ENCODE measurements at regions not wholly inside any gene's neighbourhood (a gene's known extent, or its start where the extent isn't known, plus 50 kb on each side); places are given as distances from the start of the nearest gene placed in this dataset.

- no peak for FAIRE-seq
- TF ChIP-seq POLR2AphosphoS5 (IDR thresholded peaks at IDR 0.05; ENCODE audit: low read depth, low read length) = no peak
- TF ChIP-seq SPI1 (IDR thresholded peaks at IDR 0.05; ENCODE audit: low read depth, low read length) = no peak
- TF ChIP-seq POLR2A (IDR thresholded peaks at IDR 0.05; ENCODE audit: low read depth, low read length) = no peak
- TF ChIP-seq POU2F2 (IDR thresholded peaks at IDR 0.05; ENCODE audit: low read depth, low read length) = no peak
- no peak for DNase-seq (ENCODE audit: insufficient read length, low spot score)
These were observed 118.4 kb downstream of the CPZ start for GRCh38 chr4:8710946-8711345.

- DNase-seq (ENCODE audit: insufficient read length, low spot score) (no peak), FAIRE-seq (no peak)
- TF ChIP-seq POLR2AphosphoS5 (IDR thresholded peaks at IDR 0.05; ENCODE audit: low read depth, low read length) (no peak), SPI1 (IDR thresholded peaks at IDR 0.05; ENCODE audit: low read depth, low read length) (no peak), POLR2A (IDR thresholded peaks at IDR 0.05; ENCODE audit: low read depth, low read length) (no peak), POU2F2 (IDR thresholded peaks at IDR 0.05; ENCODE audit: low read depth, low read length) (no peak), PAX5 (IDR thresholded peaks at IDR 0.05; ENCODE audit: insufficient read depth, low read length, severe bottlenecking) (no peak), TAF1 (IDR thresholded peaks at IDR 0.05; ENCODE audit: low read depth, low read length) (no peak)
These were observed 117.9 kb downstream of the CPZ start for GRCh38 chr4:8710416-8710815.

DNA sequence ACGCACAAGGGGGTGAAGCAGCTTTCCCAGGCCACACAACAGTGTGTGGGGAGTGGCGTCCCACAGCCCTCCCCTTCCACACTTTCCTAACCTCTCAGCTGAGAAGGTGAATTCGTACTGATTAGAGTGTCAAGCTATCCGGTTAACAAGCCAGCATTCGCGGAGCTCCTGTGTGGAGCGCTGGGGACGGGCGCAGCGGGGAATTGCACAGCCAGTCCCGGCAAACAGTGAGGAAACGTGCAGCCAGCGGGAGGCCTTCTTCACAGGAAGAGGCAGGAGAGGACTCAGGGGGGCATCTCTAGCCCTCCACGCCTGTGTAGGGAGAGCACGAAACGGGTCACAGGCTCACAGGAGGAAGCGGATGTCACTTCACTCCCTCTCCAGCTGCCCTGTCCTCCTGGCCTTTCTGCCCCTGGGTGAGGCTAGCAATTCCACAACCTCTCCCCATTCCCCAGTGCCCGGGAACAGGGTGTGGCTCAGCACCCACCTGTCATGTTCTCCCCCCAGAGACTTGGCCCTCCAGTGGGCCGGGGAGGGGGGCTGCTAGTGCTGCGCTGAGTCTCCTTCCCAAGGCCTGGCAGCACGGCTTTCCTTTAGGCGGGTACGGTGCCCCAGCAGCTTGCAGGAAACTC, 117.3 kb downstream of the CPZ start:
- TF ChIP-seq TAF1 (IDR thresholded peaks at IDR 0.05; ENCODE audit: low read depth, low read length) (no peak), SPI1 (IDR thresholded peaks at IDR 0.05; ENCODE audit: low read depth, low read length) (no peak), POLR2AphosphoS5 (IDR thresholded peaks at IDR 0.05; ENCODE audit: low read depth, low read length) (no peak), POLR2A (IDR thresholded peaks at IDR 0.05; ENCODE audit: low read depth, low read length) (no peak), PAX5 (IDR thresholded peaks at IDR 0.05; ENCODE audit: insufficient read depth, low read length, severe bottlenecking) (no peak), POU2F2 (IDR thresholded peaks at IDR 0.05; ENCODE audit: low read depth, low read length) (no peak)
- DNase-seq (ENCODE audit: insufficient read length, low spot score) (no peak), FAIRE-seq (no peak)

- FAIRE-seq (no peak), DNase-seq (ENCODE audit: insufficient read length, low spot score) (no peak)
- TF ChIP-seq POU2F2 (IDR thresholded peaks at IDR 0.05; ENCODE audit: low read depth, low read length) = no peak
- no peak for TF ChIP-seq POLR2AphosphoS5 (IDR thresholded peaks at IDR 0.05; ENCODE audit: low read depth, low read length)
- no peak for TF ChIP-seq PAX5 (IDR thresholded peaks at IDR 0.05; ENCODE audit: insufficient read depth, low read length, severe bottlenecking)
- no peak for TF ChIP-seq POLR2A (IDR thresholded peaks at IDR 0.05; ENCODE audit: low read depth, low read length)
- TF ChIP-seq SPI1 (IDR thresholded peaks at IDR 0.05; ENCODE audit: low read depth, low read length) = no peak
- TF ChIP-seq TAF1 (IDR thresholded peaks at IDR 0.05; ENCODE audit: low read depth, low read length) = no peak
These were observed 116.6 kb downstream of the CPZ start for GRCh38 chr4:8709050-8709728.

GRCh38 chr4:8708401-8709021, 115.9 kb downstream of the CPZ start:
- no peak for DNase-seq (ENCODE audit: insufficient read length, low spot score)
- FAIRE-seq = no peak
- TF ChIP-seq SPI1 (IDR thresholded peaks at IDR 0.05; ENCODE audit: low read depth, low read length) (no peak), TAF1 (IDR thresholded peaks at IDR 0.05; ENCODE audit: low read depth, low read length) (no peak), PAX5 (IDR thresholded peaks at IDR 0.05; ENCODE audit: insufficient read depth, low read length, severe bottlenecking) (no peak), POU2F2 (IDR thresholded peaks at IDR 0.05; ENCODE audit: low read depth, low read length) (no peak), POLR2AphosphoS5 (IDR thresholded peaks at IDR 0.05; ENCODE audit: low read depth, low read length) (no peak), POLR2A (IDR thresholded peaks at IDR 0.05; ENCODE audit: low read depth, low read length) (no peak)

- DNase-seq (ENCODE audit: insufficient read length, low spot score) (no peak), FAIRE-seq (no peak)
- TF ChIP-seq PAX5 (IDR thresholded peaks at IDR 0.05; ENCODE audit: insufficient read depth, low read length, severe bottlenecking) (no peak), SPI1 (IDR thresholded peaks at IDR 0.05; ENCODE audit: low read depth, low read length) (no peak), TAF1 (IDR thresholded peaks at IDR 0.05; ENCODE audit: low read depth, low read length) (no peak), POU2F2 (IDR thresholded peaks at IDR 0.05; ENCODE audit: low read depth, low read length) (no peak), POLR2AphosphoS5 (IDR thresholded peaks at IDR 0.05; ENCODE audit: low read depth, low read length) (no peak), POLR2A (IDR thresholded peaks at IDR 0.05; ENCODE audit: low read depth, low read length) (no peak)
These were observed 114.6 kb downstream of the CPZ start for GRCh38 chr4:8707045-8707781.

- FAIRE-seq (no peak), DNase-seq (ENCODE audit: insufficient read length, low spot score) (no peak)
- TF ChIP-seq POLR2AphosphoS5 (IDR thresholded peaks at IDR 0.05; ENCODE audit: low read depth, low read length) (no peak), POLR2A (IDR thresholded peaks at IDR 0.05; ENCODE audit: low read depth, low read length) (no peak), PAX5 (IDR thresholded peaks at IDR 0.05; ENCODE audit: insufficient read depth, low read length, severe bottlenecking) (no peak), TAF1 (IDR thresholded peaks at IDR 0.05; ENCODE audit: low read depth, low read length) (no peak), POU2F2 (IDR thresholded peaks at IDR 0.05; ENCODE audit: low read depth, low read length) (no peak), SPI1 (IDR thresholded peaks at IDR 0.05; ENCODE audit: low read depth, low read length) (no peak)
These were observed 113.9 kb downstream of the CPZ start for GRCh38 chr4:8706216-8707044.
